Kidney (tissue), 13 donors: ENCODE measurements at regions not wholly inside any gene's neighbourhood (a gene's known extent, or its start where the extent isn't known, plus 50 kb on each side); places are given as distances from the start of the nearest gene placed in this dataset.

ENCODE experiments used
- DNase-seq, 5 donors: peaks; one replicate each; pipeline ENCODE4 v3.0.0-alpha.2; 2013 to 2020
- FAIRE-seq: peaks from 2 replicates; lab custom pipeline; 2012; peaks lifted over from hg19 to GRCh38; lab: Jason Lieb, UNC
- H3K27ac ChIP-seq, 2 donors: one replicate each; pipeline ENCODE4 v1.7.0; 2013; ENCODE audit warnings: low read depth in 2 of 2, low read length in 2 of 2, inconsistent platforms in 1 of 2
- H3K27me3 ChIP-seq: one replicate; pipeline ENCODE4 v1.7.1; 2013; ENCODE audit warnings: low read length, inconsistent platforms; ENCODE audit not compliant: control insufficient read depth, insufficient read depth
- H3K36me3 ChIP-seq, 3 donors: one replicate each; pipeline versions ENCODE4 v1.7.0 to v1.7.1; 2013; ENCODE audit warnings: low read length in 3 of 3, control low read depth in 1 of 3, inconsistent platforms in 1 of 3; ENCODE audit not compliant: insufficient read depth in 3 of 3, control insufficient read depth in 2 of 3
- H3K4me1 ChIP-seq, 3 donors: one replicate each; pipeline versions ENCODE4 v1.7.0 to v1.7.1; 2013; ENCODE audit warnings: low read length in 3 of 3, inconsistent platforms in 1 of 3, low read depth in 1 of 3; ENCODE audit not compliant: control insufficient read depth in 2 of 3, insufficient read depth in 2 of 3
- H3K4me3 ChIP-seq, 3 donors: one replicate each; pipeline versions ENCODE4 v1.7.0 to v1.8.1; 2013; ENCODE audit warnings: low read length in 3 of 3, control low read depth in 1 of 3, inconsistent platforms in 1 of 3
- H3K9ac ChIP-seq, 3 donors: one replicate each; pipeline versions ENCODE4 v1.7.0 to v1.7.1; 2013; ENCODE audit warnings: low read length in 3 of 3, control low read depth in 1 of 3, inconsistent platforms in 1 of 3
- H3K9me3 ChIP-seq, 3 donors: one replicate each; pipeline versions ENCODE4 v1.7.0 to v1.7.1; 2013; ENCODE audit warnings: low read length in 3 of 3, control low read depth in 1 of 3, inconsistent platforms in 1 of 3; ENCODE audit not compliant: control insufficient read depth in 2 of 3, insufficient read depth in 1 of 3
- CTCF ChIP-seq: IDR thresholded peaks from 3 replicates; pipeline ENCODE4 v1.5.1; 2012; ENCODE audit warnings: mild to moderate bottlenecking, moderate library complexity, borderline replicate concordance; ENCODE audit not compliant: insufficient read depth; ENCODE audit errors: extremely low read depth
- intact Hi-C: fragments of 100-400 bp; cut with DNase I; formaldehyde crosslinking; loops from one replicate; pipeline ENCODE4 v1.11.1; 2022
- donor health status: control.
- donor health status: control.
- donor health status: control.
- donor health status: control.
- donor health status: control.
- donor health status: DM: yes; HTN: yes; CAD: no.
- donor health status: Normal renal cell carcinoma (clear cell type).

- Histone ChIP-seq H3K4me1 (no peaks in the 10 kb centered on the region), H3K9me3 (no peaks in the 10 kb centered on the region), H3K27ac (no peak overlapping the region), H3K9ac (no peak overlapping the region), H3K27me3 (no peaks in the 10 kb centered on the region), H3K36me3 (no peaks in the 10 kb centered on the region), H3K4me3 (no peak overlapping the region)
- no peak for FAIRE-seq
- TF ChIP-seq CTCF: no peak
- no peak for DNase-seq
- intact Hi-C loops: no loop called here
Measured at GRCh38 chr15:56868170-56868569, 50.3 kb upstream of the TCF12 start.

- FAIRE-seq: no peak
Measured at GRCh38 chr15:56866803-56867202, 51.6 kb upstream of the TCF12 start.

GRCh38 chr15:56857828-56858227, 60.6 kb upstream of the TCF12 start:
- no peaks in the 10 kb centered on the region for H3K27me3 ChIP-seq
- no peaks in the 10 kb centered on the region for H3K36me3 ChIP-seq
- no peak for FAIRE-seq
- no peak overlapping the region for H3K4me3 ChIP-seq
- H3K27ac ChIP-seq: no peak overlapping the region
- intact Hi-C loops: no loop called here
- H3K4me1 ChIP-seq: no peaks in the 10 kb centered on the region
- H3K9me3 ChIP-seq: no peaks in the 10 kb centered on the region
- DNase-seq: no peak
- no peak overlapping the region for H3K9ac ChIP-seq
- TF ChIP-seq CTCF: no peak

More at GRCh38 chr15:56866803-56867202, 51.6 kb upstream of the TCF12 start:
- DNase-seq: no peak
- Histone ChIP-seq H3K9ac (no peak overlapping the region), H3K27ac (no peak overlapping the region), H3K36me3 (no peaks in the 10 kb centered on the region), H3K27me3 (no peaks in the 10 kb centered on the region), H3K4me3 (no peak overlapping the region), H3K4me1 (no peaks in the 10 kb centered on the region), H3K9me3 (no peaks in the 10 kb centered on the region)
- no peak for TF ChIP-seq CTCF
- intact Hi-C loops: no loop called here

- DNase-seq (no peak), FAIRE-seq (no peak)
- Histone ChIP-seq H3K4me3 (no peak overlapping the region), H3K27ac (no peak overlapping the region), H3K4me1 (no peaks in the 10 kb centered on the region), H3K9ac (no peak overlapping the region), H3K9me3 (no peaks in the 10 kb centered on the region), H3K27me3 (no peaks in the 10 kb centered on the region), H3K36me3 (no peaks in the 10 kb centered on the region)
- TF ChIP-seq CTCF: no peak
- intact Hi-C loops: no loop called here
Measured at GRCh38 chr15:56856934-56857333, 61.5 kb upstream of the TCF12 start.
